ENCODE measurements at regions not wholly inside any gene's neighbourhood (a gene's known extent, or its start where the extent isn't known, plus 50 kb on each side); places are given as distances from the start of the nearest gene placed in this dataset.

- FAIRE-seq: no peak
These were observed 372.0 kb downstream of the CDH10 start for GRCh38 chr5:24272741-24273140.

GRCh38 chr5:24280215-24280614 is 364.6 kb downstream of the CDH10 start:
- H2AFZ ChIP-seq (ENCODE audit: control insufficient read depth, low read length): no peak overlapping the region

More at GRCh38 chr5:24272741-24273140, 372.0 kb downstream of the CDH10 start:
- no peaks in the 10 kb centered on the region for H3K9me3 ChIP-seq (ENCODE audit: control insufficient read depth, low read depth, low read length)
- dilution Hi-C loops (cut with MboI; ENCODE audit: extremely low pct_ligation_motif_present, low sequenced_read_pairs): no loop called here
- no peak overlapping the region for H2AFZ ChIP-seq (ENCODE audit: control insufficient read depth, low read length)
- no peaks in the 10 kb centered on the region for H4K20me1 ChIP-seq (ENCODE audit: control insufficient read depth, extremely low read depth, insufficient read depth, low read length)
- no peak overlapping the region for H3K4me2 ChIP-seq (ENCODE audit: control insufficient read depth, extremely low read depth, insufficient read depth, low read depth, low read length)
- no peak for DNase-seq (ENCODE audit: low read depth, low spot score)
- H3K27me3 ChIP-seq (ENCODE audit: control insufficient read depth, extremely low read depth, insufficient read depth, low read length): no peaks in the 10 kb centered on the region
- H3K36me3 ChIP-seq (ENCODE audit: control insufficient read depth in 2 of 2, extremely low read depth in 1 of 2, insufficient read depth in 2 of 2, low read length in 2 of 2): no peaks in the 10 kb centered on the region
- H3K9me1 ChIP-seq (ENCODE audit: control insufficient read depth, extremely low read depth, insufficient read depth, low read length): no peaks in the 10 kb centered on the region
- no peak for TF ChIP-seq EZH2 (IDR thresholded peaks at IDR 0.05; ENCODE audit: low read length)
- no peak for TF ChIP-seq CTCF (optimal IDR thresholded peaks at IDR 0.05 in 1 of 3, IDR thresholded peaks at IDR 0.05 in 1 of 3, conservative IDR thresholded peaks at IDR 0.05 in 1 of 3; ENCODE audit: extremely low read depth in 1 of 3, insufficient read depth in 2 of 3, low read length in 3 of 3)
- H3K79me2 ChIP-seq (ENCODE audit: control insufficient read depth, insufficient read depth, low read length): no peaks in the 10 kb centered on the region
- no peak overlapping the region for H3K4me3 ChIP-seq (ENCODE audit: control insufficient read depth in 2 of 3, extremely low read depth in 1 of 3, insufficient read depth in 2 of 3, low read depth in 1 of 3, low read length in 3 of 3)
- H3K4me1 ChIP-seq (ENCODE audit: control insufficient read depth, extremely low read depth, insufficient read depth, low read length): no peaks in the 10 kb centered on the region
- H3K9ac ChIP-seq (ENCODE audit: control insufficient read depth, extremely low read depth, insufficient read depth, low read length): no peak overlapping the region
- no peak overlapping the region for H3K27ac ChIP-seq (ENCODE audit: control insufficient read depth, insufficient read depth, low read length)

More at GRCh38 chr5:24280215-24280614, 364.6 kb downstream of the CDH10 start:
- peaks cover 1% of the 10 kb centered on the region for H3K9me3 ChIP-seq (ENCODE audit: control insufficient read depth, low read depth, low read length)
- H3K4me2 ChIP-seq (ENCODE audit: control insufficient read depth, extremely low read depth, insufficient read depth, low read depth, low read length): no peak overlapping the region
- H3K27me3 ChIP-seq (ENCODE audit: control insufficient read depth, extremely low read depth, insufficient read depth, low read length): no peaks in the 10 kb centered on the region
- no peak overlapping the region for H3K9ac ChIP-seq (ENCODE audit: control insufficient read depth, extremely low read depth, insufficient read depth, low read length)
- no peaks in the 10 kb centered on the region for H3K4me1 ChIP-seq (ENCODE audit: control insufficient read depth, extremely low read depth, insufficient read depth, low read length)
- H3K36me3 ChIP-seq (ENCODE audit: control insufficient read depth in 2 of 2, extremely low read depth in 1 of 2, insufficient read depth in 2 of 2, low read length in 2 of 2): no peaks in the 10 kb centered on the region
- H3K79me2 ChIP-seq (ENCODE audit: control insufficient read depth, insufficient read depth, low read length): no peaks in the 10 kb centered on the region
- H3K9me1 ChIP-seq (ENCODE audit: control insufficient read depth, extremely low read depth, insufficient read depth, low read length): no peaks in the 10 kb centered on the region
- TF ChIP-seq EZH2 (IDR thresholded peaks at IDR 0.05; ENCODE audit: low read length) (no peak), CTCF (optimal IDR thresholded peaks at IDR 0.05 in 1 of 3, IDR thresholded peaks at IDR 0.05 in 1 of 3, conservative IDR thresholded peaks at IDR 0.05 in 1 of 3; ENCODE audit: extremely low read depth in 1 of 3, insufficient read depth in 2 of 3, low read length in 3 of 3) (no peak)
- no peak for DNase-seq (ENCODE audit: low read depth, low spot score)
- H3K27ac ChIP-seq (ENCODE audit: control insufficient read depth, insufficient read depth, low read length): no peak overlapping the region
- FAIRE-seq: no peak
- no peak overlapping the region for H3K4me3 ChIP-seq (ENCODE audit: control insufficient read depth in 2 of 3, extremely low read depth in 1 of 3, insufficient read depth in 2 of 3, low read depth in 1 of 3, low read length in 3 of 3)
- no peaks in the 10 kb centered on the region for H4K20me1 ChIP-seq (ENCODE audit: control insufficient read depth, extremely low read depth, insufficient read depth, low read length)
- dilution Hi-C loops (cut with MboI; ENCODE audit: extremely low pct_ligation_motif_present, low sequenced_read_pairs): no loop called here
